Mesothelial cell of epicardium (in vitro differentiated cells): ENCODE measurements at regions not wholly inside any gene's neighbourhood (a gene's known extent, or its start where the extent isn't known, plus 50 kb on each side); places are given as distances from the start of the nearest gene placed in this dataset.

Experiments
- DNase-seq, 2 experiments: peaks; one replicate each; pipeline ENCODE4 v3.0.0; 2021; ENCODE audit warnings: low spot score in 2 of 2; ENCODE audit not compliant: unreplicated experiment in 2 of 2
- H3K27ac Mint-ChIP-seq: 2 replicates; pipeline ENCODE4 v1.8.0; 2021; ENCODE audit warnings: mixed read lengths
- H3K27me3 Mint-ChIP-seq: 2 replicates; pipeline ENCODE4 v1.8.0; 2021; ENCODE audit warnings: low read depth, mixed read lengths
- H3K36me3 Mint-ChIP-seq: 2 replicates; pipeline ENCODE4 v1.8.0; 2021; ENCODE audit warnings: mixed read lengths
- H3K4me1 Mint-ChIP-seq: 2 replicates; pipeline ENCODE4 v1.8.0; 2021; ENCODE audit warnings: mixed read lengths
- H3K4me3 Mint-ChIP-seq: 2 replicates; pipeline ENCODE4 v1.8.0; 2021; ENCODE audit warnings: mild to moderate bottlenecking, moderate library complexity, mixed read lengths
- H3K9me3 Mint-ChIP-seq: 2 replicates; pipeline ENCODE4 v1.8.0; 2021; ENCODE audit warnings: mixed read lengths
- CTCF ChIP-seq: fragments of 200-600 bp; sonication (generic); IDR thresholded peaks from one replicate; pipeline ENCODE4 v1.5.0; 2021; ENCODE audit warnings: antibody characterized with exemption; ENCODE audit not compliant: unreplicated experiment

- Mint-ChIP-seq H3K27ac (no peak overlapping the region), H3K9me3 (peaks cover 4% of the 10 kb centered on the region), H3K36me3 (no peaks in the 10 kb centered on the region), H3K4me1 (peaks cover 10% of the 10 kb centered on the region), H3K4me3 (no peak overlapping the region), H3K27me3 (peaks cover 36% of the 10 kb centered on the region)
- DNase-seq = no peak
- no peak for TF ChIP-seq CTCF
Measured at GRCh38 chr1:214843281-214843680, 239.3 kb upstream of the KCNK2 start.

GRCh38 chr1:214844319-214844718, 238.2 kb upstream of the KCNK2 start:
- no peak overlapping the region for H3K27ac Mint-ChIP-seq
- TF ChIP-seq CTCF = no peak
- peaks cover 4% of the 10 kb centered on the region for H3K9me3 Mint-ChIP-seq
- H3K36me3 Mint-ChIP-seq = no peaks in the 10 kb centered on the region
- no peak for DNase-seq
- peaks cover 5% of the 10 kb centered on the region for H3K4me1 Mint-ChIP-seq
- no peak overlapping the region for H3K4me3 Mint-ChIP-seq
- peaks cover 36% of the 10 kb centered on the region for H3K27me3 Mint-ChIP-seq

GRCh38 chr1:214846276-214846675, 236.3 kb upstream of the KCNK2 start:
- no peak for DNase-seq
- H3K9me3 Mint-ChIP-seq = peaks cover 12% of the 10 kb centered on the region
- no peaks in the 10 kb centered on the region for H3K36me3 Mint-ChIP-seq
- no peak overlapping the region for H3K4me3 Mint-ChIP-seq
- peaks cover 29% of the 10 kb centered on the region for H3K27me3 Mint-ChIP-seq
- peaks cover 5% of the 10 kb centered on the region for H3K4me1 Mint-ChIP-seq
- H3K27ac Mint-ChIP-seq = no peak overlapping the region
- no peak for TF ChIP-seq CTCF

GRCh38 chr1:214847071-214847810, 235.3 kb upstream of the KCNK2 start:
- Mint-ChIP-seq H3K27ac (no peak overlapping the region), H3K4me3 (no peak overlapping the region), H3K27me3 (peaks cover 23% of the 10 kb centered on the region), H3K9me3 (peaks cover 12% of the 10 kb centered on the region), H3K36me3 (no peaks in the 10 kb centered on the region), H3K4me1 (peaks cover 5% of the 10 kb centered on the region)
- no peak for TF ChIP-seq CTCF
- no peak for DNase-seq

GRCh38 chr1:214848101-214848500, 234.4 kb upstream of the KCNK2 start:
- H3K4me1 Mint-ChIP-seq = peaks cover 5% of the 10 kb centered on the region
- no peak overlapping the region for H3K27ac Mint-ChIP-seq
- H3K9me3 Mint-ChIP-seq = peaks cover 12% of the 10 kb centered on the region
- H3K4me3 Mint-ChIP-seq = no peak overlapping the region
- TF ChIP-seq CTCF = no peak
- no peak for DNase-seq
- H3K36me3 Mint-ChIP-seq = no peaks in the 10 kb centered on the region
- H3K27me3 Mint-ChIP-seq = peaks cover 17% of the 10 kb centered on the region
